HUES6 (cell line): ENCODE measurements at regions not wholly inside any gene's neighbourhood (a gene's known extent, or its start where the extent isn't known, plus 50 kb on each side); places are given as distances from the start of the nearest gene placed in this dataset.
"Not testable (repeated sequence)": the region's sequence is repeated elsewhere in the genome, so short reads cannot be mapped to it uniquely, and the experiment has no call there.

Experiments
- H3K27ac ChIP-seq: 2 replicates; pipeline ENCODE4 v1.7.0; 2013; ENCODE audit warnings: low read depth, mild to moderate bottlenecking, low read length, inconsistent platforms
- H3K27me3 ChIP-seq: 2 replicates; pipeline ENCODE4 v1.6.1; 2013; ENCODE audit warnings: low read length; ENCODE audit not compliant: control insufficient read depth, insufficient read depth
- H3K36me3 ChIP-seq: 2 replicates; pipeline ENCODE4 v1.6.1; 2013; ENCODE audit warnings: low read length; ENCODE audit not compliant: control insufficient read depth, insufficient read depth
- H3K4me1 ChIP-seq: 2 replicates; pipeline ENCODE4 v1.6.1; 2013; ENCODE audit warnings: low read length; ENCODE audit not compliant: control insufficient read depth, insufficient read depth
- H3K4me3 ChIP-seq: 2 replicates; pipeline ENCODE4 v1.5.1; 2013; ENCODE audit warnings: low read depth, low read length
- H3K9ac ChIP-seq: one replicate; pipeline ENCODE4 v1.6.1; 2013; ENCODE audit warnings: mild to moderate bottlenecking, low read length
- H3K9me3 ChIP-seq: 2 replicates; pipeline ENCODE4 v1.6.1; 2013; ENCODE audit warnings: low read depth, low read length; ENCODE audit not compliant: control insufficient read depth, insufficient read depth

DNA sequence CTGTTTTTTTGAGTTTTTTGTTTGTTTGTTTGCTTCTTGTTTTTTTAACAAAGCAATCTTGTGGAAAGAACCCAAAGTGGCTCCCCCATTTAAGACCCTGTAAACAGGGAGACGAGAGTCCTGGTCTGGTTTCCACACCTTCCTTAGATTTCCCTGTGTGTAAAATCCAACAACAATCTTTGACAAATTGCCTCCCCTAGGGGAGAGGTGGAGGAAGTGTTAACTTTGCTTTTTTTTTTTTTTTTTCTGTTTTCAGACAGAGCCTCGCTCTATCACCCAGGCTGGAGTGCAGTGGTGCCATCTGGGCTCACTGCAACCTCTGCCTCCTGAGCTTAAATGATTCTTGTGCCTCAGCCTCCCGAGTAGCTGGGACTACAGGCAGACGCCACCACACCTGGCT, 136.0 kb downstream of the OTOP1 start:
- not testable (repeated sequence) for H3K4me3 ChIP-seq, H3K27me3 ChIP-seq, H3K27ac ChIP-seq, H3K9me3 ChIP-seq, H3K9ac ChIP-seq, H3K36me3 ChIP-seq
- peaks cover 12% of the 10 kb centered on the region for H3K4me1 ChIP-seq

DNA sequence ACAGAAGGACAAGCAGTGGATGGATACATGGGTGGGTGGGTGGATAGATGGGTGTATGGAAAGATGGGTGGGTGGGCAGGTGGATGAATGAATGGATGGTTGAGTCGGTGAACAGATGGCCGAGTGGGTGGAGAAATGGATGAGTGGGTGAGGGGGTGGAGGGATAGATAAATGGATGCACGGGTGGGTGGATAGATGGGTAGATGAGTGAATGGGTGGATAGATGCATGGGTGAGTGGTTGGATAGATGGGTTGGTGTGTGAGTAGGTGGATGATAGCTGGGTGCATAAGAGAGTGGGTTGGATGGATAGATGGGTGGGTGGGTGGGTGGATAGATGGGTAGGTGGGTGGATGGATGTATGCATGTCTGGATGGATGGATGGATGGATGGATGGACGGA, 134.6 kb downstream of the OTOP1 start:
- peaks cover 12% of the 10 kb centered on the region for H3K4me1 ChIP-seq
- not testable (repeated sequence) for H3K9me3 ChIP-seq, H3K27ac ChIP-seq, H3K36me3 ChIP-seq, H3K4me3 ChIP-seq, H3K27me3 ChIP-seq, H3K9ac ChIP-seq

DNA sequence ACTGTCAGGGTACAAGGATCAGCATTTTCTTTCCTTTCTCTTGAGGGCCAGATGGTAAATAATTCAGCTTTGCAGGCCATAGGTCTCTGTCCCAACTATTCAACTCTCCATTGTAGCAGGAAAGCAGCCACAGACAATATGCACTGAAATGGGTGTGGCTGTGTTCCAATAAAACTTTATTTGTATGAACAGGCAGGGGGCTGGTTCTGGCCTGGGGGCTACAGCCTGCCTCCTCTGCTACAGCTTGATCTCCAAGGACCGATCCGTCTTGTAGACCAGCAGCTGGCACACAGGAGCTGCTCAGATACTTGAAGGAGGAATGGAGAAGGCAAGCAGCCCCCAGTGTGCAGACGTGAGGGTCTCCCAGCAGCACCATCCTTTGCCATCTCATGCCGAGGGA, 127.1 kb downstream of the OTOP1 start:
- H3K9ac ChIP-seq, H3K4me1 ChIP-seq, H3K9me3 ChIP-seq, H3K27ac ChIP-seq, H3K27me3 ChIP-seq, H3K4me3 ChIP-seq, H3K36me3 ChIP-seq: not testable (repeated sequence)

DNA sequence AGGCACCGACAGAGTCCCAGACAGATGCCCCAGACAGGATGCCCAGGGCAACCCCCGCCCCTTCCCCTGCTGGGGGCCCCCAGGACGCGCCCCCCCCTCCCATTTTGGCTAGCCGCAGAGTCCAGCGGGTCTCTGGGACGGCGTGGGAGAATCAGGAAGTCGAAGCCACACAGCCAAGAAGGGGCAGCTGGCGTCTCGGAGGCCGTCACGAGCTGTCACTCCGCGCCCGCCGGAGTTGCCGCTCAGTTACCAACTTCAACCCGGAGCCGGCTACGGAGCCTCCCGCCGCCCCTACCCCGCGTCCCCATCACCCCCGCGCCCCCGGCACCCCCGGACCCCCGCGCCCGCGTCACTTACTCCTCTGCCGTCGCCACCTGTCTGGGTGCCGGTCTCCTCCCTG, 119.8 kb downstream of the OTOP1 start:
- H3K9me3 ChIP-seq, H3K4me1 ChIP-seq, H3K9ac ChIP-seq, H3K27ac ChIP-seq, H3K36me3 ChIP-seq: not testable (repeated sequence)
- Histone ChIP-seq H3K27me3 (peaks cover 30% of the 10 kb centered on the region), H3K4me3 (peak overlapping the region; percentile 71)

DNA sequence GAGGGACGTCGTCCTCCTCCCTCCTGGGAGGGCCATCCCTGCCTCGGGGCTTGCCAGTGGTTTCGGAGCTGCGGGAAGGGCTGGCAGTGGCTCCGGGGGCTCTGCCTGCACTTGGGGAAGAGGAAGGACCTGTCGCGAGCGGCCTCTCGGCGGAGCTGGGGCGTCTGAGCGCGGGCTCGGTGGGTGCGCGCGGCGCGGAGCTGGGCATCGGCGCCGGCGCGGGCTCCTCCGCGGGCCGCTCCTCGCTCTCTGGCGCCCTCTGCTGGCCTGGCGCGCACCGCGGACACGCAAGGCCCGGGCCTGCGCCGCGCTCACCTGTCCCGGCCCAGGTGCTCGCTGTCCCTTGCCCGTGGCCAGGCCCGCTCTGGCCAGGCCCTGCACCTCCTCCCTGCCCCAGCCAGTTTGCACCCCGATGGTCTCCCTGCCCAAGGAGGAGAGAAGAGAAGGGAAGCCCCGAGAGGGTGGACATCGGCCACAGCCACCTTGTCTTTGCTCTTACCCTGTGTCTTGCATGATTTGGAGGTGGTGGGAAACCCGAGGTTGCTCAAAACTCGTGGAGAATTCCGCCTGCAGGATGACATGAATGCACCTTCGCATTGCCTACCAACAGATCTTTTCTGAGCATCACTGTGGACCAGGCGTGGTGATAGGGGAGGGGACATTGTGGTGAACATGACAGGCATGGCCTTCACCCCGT, 119.2 kb downstream of the OTOP1 start:
- Histone ChIP-seq H3K27me3 (peaks cover 30% of the 10 kb centered on the region), H3K9ac (peak overlapping the region; percentile 37), H3K4me3 (peak overlapping the region; percentile 71)
- H3K27ac ChIP-seq, H3K9me3 ChIP-seq, H3K36me3 ChIP-seq, H3K4me1 ChIP-seq: not testable (repeated sequence)

DNA sequence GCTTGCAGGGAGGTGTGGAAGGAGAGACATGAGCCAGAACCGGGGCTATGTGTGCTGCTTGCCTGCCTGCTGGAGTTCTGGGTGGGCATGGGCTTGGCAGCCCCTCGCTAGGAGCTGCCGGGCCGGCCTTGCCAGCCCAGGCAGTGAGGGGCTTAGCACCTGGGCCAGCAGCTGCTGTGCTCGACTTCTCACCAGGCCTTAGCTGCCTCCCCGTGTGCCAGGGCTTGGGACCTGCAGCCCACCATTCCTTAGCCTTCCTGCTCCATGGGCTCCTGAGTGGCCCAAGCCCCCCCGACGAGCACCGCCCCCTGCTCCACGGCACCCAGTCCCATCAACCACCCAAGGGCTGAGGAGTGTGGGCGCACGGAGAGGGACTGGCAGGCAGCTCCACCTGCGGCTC, 111.3 kb downstream of the OTOP1 start:
- H3K27ac ChIP-seq, H3K36me3 ChIP-seq, H3K27me3 ChIP-seq, H3K9me3 ChIP-seq, H3K4me1 ChIP-seq, H3K4me3 ChIP-seq, H3K9ac ChIP-seq: not testable (repeated sequence)

DNA sequence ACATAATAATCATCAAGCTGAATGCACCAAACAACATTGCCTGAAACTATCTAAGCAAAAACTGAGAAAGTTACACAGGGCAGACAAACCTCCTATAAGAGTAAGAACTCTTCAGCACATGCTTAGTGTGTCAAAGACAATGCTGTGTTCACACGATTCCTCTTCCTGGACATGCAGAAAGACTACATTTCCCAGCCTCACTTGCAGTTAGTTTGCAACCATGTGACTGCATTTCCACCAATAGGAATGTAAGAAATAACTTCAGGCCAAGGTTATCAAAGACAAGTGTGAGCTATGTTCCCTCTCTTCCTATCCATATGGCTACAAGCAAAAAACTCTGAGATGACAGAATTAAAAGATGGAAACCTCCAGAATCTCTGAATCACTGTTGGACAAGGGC, 109.8 kb downstream of the OTOP1 start:
- not testable (repeated sequence) for H3K27me3 ChIP-seq, H3K4me1 ChIP-seq

DNA sequence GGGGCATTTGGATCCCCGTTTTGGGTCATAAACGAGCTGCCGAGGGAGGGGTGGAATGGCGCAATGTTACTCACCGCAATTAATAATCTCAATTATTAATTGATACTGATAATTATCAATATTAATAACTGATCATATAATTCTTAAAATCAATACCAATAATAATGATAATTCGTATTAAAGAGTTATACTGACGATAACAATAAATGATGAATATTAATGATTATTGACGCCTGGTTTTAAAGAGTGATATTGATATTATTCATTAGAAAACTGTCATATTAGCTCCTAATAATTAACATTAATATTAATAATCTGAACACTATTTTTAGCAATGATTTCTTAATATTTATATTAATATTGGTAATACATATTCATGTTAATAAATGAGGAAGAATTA, 92.4 kb downstream of the OTOP1 start:
- not testable (repeated sequence) for H3K36me3 ChIP-seq, H3K27me3 ChIP-seq, H3K4me3 ChIP-seq, H3K9me3 ChIP-seq, H3K27ac ChIP-seq, H3K4me1 ChIP-seq, H3K9ac ChIP-seq

More for the DNA sequence above, 109.8 kb downstream of the OTOP1 start:
- H3K4me3 ChIP-seq, H3K9ac ChIP-seq, H3K9me3 ChIP-seq, H3K27ac ChIP-seq, H3K36me3 ChIP-seq: not testable (repeated sequence)

DNA sequence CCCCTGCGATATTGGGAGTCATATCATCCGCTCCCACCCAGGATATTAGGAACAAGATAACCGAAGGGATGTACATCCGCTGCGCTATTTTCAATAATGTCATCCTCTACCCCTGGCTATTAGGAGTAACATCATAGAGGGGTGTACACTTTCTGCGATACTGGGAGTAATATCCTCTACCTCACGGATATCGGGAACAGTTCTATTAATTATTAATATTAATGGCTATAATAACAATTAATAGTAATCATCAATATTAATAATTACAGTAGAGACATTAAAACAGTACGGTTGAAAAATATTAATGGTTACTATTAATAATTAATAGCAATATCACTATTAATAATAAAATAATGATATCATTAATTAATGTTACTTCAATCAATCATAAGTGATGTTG, 90.1 kb downstream of the OTOP1 start:
- H3K27ac ChIP-seq, H3K36me3 ChIP-seq: not testable (repeated sequence)

More for the DNA sequence above, 90.1 kb downstream of the OTOP1 start:
- not testable (repeated sequence) for H3K9me3 ChIP-seq, H3K27me3 ChIP-seq, H3K4me1 ChIP-seq, H3K4me3 ChIP-seq, H3K9ac ChIP-seq
